GM12878 (cell line): ENCODE measurements at regions not wholly inside any gene's neighbourhood (a gene's known extent, or its start where the extent isn't known, plus 50 kb on each side); places are given as distances from the start of the nearest gene placed in this dataset.

Source experiments
- ATF3 ChIP-seq: IDR thresholded peaks from 2 replicates; pipeline ENCODE4 v1.6.1; 2011; ENCODE audit warnings: low read depth, mild to moderate bottlenecking, low read length, moderate library complexity, borderline replicate concordance; ENCODE audit errors: extremely low read depth
- NFIC ChIP-seq: IDR thresholded peaks from 2 replicates; pipeline ENCODE4 v1.6.1; 2012; ENCODE audit warnings: low read depth, mild to moderate bottlenecking, inconsistent platforms, low read length, moderate library complexity
- ZNF384 ChIP-seq: IDR thresholded peaks from 2 replicates; pipeline ENCODE4 v1.6.1; 2012; ENCODE audit warnings: low read depth, mild to moderate bottlenecking, low read length, improper control_type of control experiment, borderline replicate concordance
- TF ChIP-seq, protein P1 (sequence below), 3 experiments: IDR thresholded peaks in 2 of 3; conservative IDR thresholded peaks in 1 of 3; 2 replicates each; pipeline ENCODE4 v1.5.1; 2011; ENCODE audit warnings: low read depth in 3 of 3, low read length in 3 of 3, mild to moderate bottlenecking in 3 of 3, control low read depth in 2 of 3, moderate library complexity in 2 of 3, inconsistent platforms in 1 of 3, mixed read lengths in 1 of 3; ENCODE audit not compliant: control insufficient read depth in 2 of 3, insufficient read depth in 1 of 3; ENCODE audit errors: extremely low read depth in 1 of 3

DNA sequence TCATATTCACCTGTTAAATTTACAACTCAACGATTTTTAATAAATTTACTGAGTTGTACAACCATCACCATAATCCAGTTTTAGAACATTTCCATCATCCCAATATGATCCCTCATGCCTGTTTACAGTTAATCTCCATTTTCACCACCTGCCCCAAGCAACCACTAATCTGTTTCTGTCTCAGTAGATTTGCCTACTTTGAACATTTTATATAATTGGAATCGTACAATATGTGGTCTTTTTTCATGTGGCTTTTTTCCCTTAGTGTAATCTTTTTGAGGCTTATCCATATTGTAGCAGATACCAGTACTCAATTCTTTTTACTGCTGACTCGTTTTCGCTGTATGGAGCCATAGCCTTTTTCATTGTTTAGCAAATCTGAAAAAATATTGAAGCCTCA is 123.3 kb upstream of the STT3B start:
- no peak for TF ChIP-seq ATF3
- TF ChIP-seq, protein P1, sequence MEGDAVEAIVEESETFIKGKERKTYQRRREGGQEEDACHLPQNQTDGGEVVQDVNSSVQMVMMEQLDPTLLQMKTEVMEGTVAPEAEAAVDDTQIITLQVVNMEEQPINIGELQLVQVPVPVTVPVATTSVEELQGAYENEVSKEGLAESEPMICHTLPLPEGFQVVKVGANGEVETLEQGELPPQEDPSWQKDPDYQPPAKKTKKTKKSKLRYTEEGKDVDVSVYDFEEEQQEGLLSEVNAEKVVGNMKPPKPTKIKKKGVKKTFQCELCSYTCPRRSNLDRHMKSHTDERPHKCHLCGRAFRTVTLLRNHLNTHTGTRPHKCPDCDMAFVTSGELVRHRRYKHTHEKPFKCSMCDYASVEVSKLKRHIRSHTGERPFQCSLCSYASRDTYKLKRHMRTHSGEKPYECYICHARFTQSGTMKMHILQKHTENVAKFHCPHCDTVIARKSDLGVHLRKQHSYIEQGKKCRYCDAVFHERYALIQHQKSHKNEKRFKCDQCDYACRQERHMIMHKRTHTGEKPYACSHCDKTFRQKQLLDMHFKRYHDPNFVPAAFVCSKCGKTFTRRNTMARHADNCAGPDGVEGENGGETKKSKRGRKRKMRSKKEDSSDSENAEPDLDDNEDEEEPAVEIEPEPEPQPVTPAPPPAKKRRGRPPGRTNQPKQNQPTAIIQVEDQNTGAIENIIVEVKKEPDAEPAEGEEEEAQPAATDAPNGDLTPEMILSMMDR (IDR thresholded peaks at IDR 0.05 in 2 of 3, conservative IDR thresholded peaks at IDR 0.05 in 1 of 3; ENCODE audit: control insufficient read depth in 2 of 3, extremely low read depth in 1 of 3, insufficient read depth in 1 of 3, low read depth in 3 of 3, low read length in 3 of 3), result no peak
- no peak for TF ChIP-seq ZNF384
- TF ChIP-seq NFIC, result no peak
